ENCODE measurements at regions not wholly inside any gene's neighbourhood (a gene's known extent, or its start where the extent isn't known, plus 50 kb on each side); places are given as distances from the start of the nearest gene placed in this dataset.
"Not testable (repeated sequence)": the region's sequence is repeated elsewhere in the genome, so short reads cannot be mapped to it uniquely, and the experiment has no call there.

GRCh38 chr15:39517122-39517855 is 63.6 kb upstream of the THBS1 start:
- no peaks in the 10 kb centered on the region for H3K9me3 ChIP-seq
- intact Hi-C loops (cut with DNase I), result no loop called here

DNA sequence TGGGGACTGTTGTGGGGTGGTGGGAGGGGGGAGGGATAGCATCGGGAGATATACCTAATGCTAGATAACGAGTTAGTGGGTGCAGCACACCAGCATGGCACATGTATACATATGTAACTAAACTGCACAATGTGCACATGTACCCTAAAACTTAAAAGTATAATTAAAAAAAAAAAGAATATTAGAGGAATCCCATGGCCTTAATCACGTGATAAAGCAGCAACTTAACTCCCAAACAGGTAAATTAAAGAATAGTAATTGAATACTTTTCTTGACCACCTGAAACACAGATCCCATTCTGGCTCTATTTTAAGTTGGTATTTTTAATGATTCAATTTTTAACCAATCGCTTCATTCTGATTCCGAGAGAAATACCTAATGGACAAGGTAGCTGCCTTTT is 56.9 kb upstream of the THBS1 start:
- H3K36me3 ChIP-seq; H3K4me1 ChIP-seq; H3K4me3 ChIP-seq; H3K27me3 ChIP-seq; H3K9me3 ChIP-seq; DNase-seq (ENCODE audit: extremely low spot score in 2 of 2); H3K27ac ChIP-seq; intact Hi-C loops (cut with DNase I): not testable (repeated sequence)

More at GRCh38 chr15:39517122-39517855, 63.6 kb upstream of the THBS1 start:
- no peak overlapping the region for H3K27ac ChIP-seq
- no peaks in the 10 kb centered on the region for H3K4me1 ChIP-seq
- H3K27me3 ChIP-seq, result no peaks in the 10 kb centered on the region
- no peak for TF ChIP-seq POLR2A (IDR thresholded peaks at IDR 0.05)
- TF ChIP-seq, protein P1, sequence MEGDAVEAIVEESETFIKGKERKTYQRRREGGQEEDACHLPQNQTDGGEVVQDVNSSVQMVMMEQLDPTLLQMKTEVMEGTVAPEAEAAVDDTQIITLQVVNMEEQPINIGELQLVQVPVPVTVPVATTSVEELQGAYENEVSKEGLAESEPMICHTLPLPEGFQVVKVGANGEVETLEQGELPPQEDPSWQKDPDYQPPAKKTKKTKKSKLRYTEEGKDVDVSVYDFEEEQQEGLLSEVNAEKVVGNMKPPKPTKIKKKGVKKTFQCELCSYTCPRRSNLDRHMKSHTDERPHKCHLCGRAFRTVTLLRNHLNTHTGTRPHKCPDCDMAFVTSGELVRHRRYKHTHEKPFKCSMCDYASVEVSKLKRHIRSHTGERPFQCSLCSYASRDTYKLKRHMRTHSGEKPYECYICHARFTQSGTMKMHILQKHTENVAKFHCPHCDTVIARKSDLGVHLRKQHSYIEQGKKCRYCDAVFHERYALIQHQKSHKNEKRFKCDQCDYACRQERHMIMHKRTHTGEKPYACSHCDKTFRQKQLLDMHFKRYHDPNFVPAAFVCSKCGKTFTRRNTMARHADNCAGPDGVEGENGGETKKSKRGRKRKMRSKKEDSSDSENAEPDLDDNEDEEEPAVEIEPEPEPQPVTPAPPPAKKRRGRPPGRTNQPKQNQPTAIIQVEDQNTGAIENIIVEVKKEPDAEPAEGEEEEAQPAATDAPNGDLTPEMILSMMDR (IDR thresholded peaks at IDR 0.05), result no peak
- no peak for TF ChIP-seq POLR2AphosphoS5 (IDR thresholded peaks at IDR 0.05; ENCODE audit: insufficient read depth in 1 of 2, low read depth in 1 of 2)
- no peaks in the 10 kb centered on the region for H3K36me3 ChIP-seq
- no peak overlapping the region for H3K4me3 ChIP-seq
- peak in 1 of 2 donors; percentile 49 for DNase-seq (ENCODE audit: extremely low spot score in 2 of 2)

DNA sequence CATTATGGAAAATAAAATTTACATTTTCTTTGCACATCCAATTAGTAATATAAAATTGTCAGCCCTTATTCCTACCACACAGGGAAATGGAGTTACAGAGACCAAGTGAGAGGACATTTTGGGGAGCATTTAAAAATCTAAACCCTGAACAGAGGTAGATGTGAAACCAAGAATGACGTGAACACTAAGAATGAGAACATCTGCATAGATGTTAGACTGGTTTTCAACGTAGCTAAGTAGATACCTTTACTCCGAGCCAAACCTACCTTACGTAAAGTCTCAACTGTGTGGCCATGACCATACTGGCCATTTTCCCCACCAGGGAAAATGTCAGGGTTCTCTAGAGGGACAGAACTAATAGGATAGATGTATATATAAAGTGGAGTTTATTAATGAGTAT is 51.4 kb upstream of the THBS1 start:
- Histone ChIP-seq H3K4me3 (no peak overlapping the region), H3K27me3 (no peaks in the 10 kb centered on the region), H3K27ac (no peak overlapping the region), H3K9me3 (no peaks in the 10 kb centered on the region), H3K36me3 (no peaks in the 10 kb centered on the region), H3K4me1 (peaks cover 6% of the 10 kb centered on the region)
- no peak for DNase-seq (ENCODE audit: extremely low spot score in 2 of 2)
- TF ChIP-seq POLR2A (IDR thresholded peaks at IDR 0.05), result no peak
- no peak for TF ChIP-seq POLR2AphosphoS5 (IDR thresholded peaks at IDR 0.05; ENCODE audit: insufficient read depth in 1 of 2, low read depth in 1 of 2)
- TF ChIP-seq, protein P1 (IDR thresholded peaks at IDR 0.05), result no peak
- intact Hi-C loops (cut with DNase I), result no loop called here

GRCh38 chr15:39530480-39531342 is 50.2 kb upstream of the THBS1 start:
- H3K4me1 ChIP-seq, result peaks cover 6% of the 10 kb centered on the region
- intact Hi-C loops (cut with DNase I), result no loop called here
- TF ChIP-seq POLR2AphosphoS5 (IDR thresholded peaks at IDR 0.05; ENCODE audit: insufficient read depth in 1 of 2, low read depth in 1 of 2), result no peak
- no peak for TF ChIP-seq POLR2A (IDR thresholded peaks at IDR 0.05)
- TF ChIP-seq, protein P1 (IDR thresholded peaks at IDR 0.05), result no peak
- no peak overlapping the region for H3K27ac ChIP-seq
- H3K36me3 ChIP-seq, result no peaks in the 10 kb centered on the region
- no peaks in the 10 kb centered on the region for H3K9me3 ChIP-seq
- H3K4me3 ChIP-seq, result no peak overlapping the region
- peak; percentile 83 to 93 for DNase-seq (ENCODE audit: extremely low spot score in 2 of 2)
- H3K27me3 ChIP-seq, result no peaks in the 10 kb centered on the region

All from vagina (tissue), 2 donors.